ENCODE measurements at regions not wholly inside any gene's neighbourhood (a gene's known extent, or its start where the extent isn't known, plus 50 kb on each side); places are given as distances from the start of the nearest gene placed in this dataset.

GRCh38 chr3:137554242-137554641 is 209.9 kb upstream of the SOX14 start:
- DNase-seq (ENCODE audit: low read depth) = no peak
- no peak for TF ChIP-seq CTCF (IDR thresholded peaks at IDR 0.05; ENCODE audit: insufficient read depth, low read depth, low read length)
- H3K27me3 ChIP-seq (ENCODE audit: control insufficient read depth, insufficient read depth, low read length) = no peaks in the 10 kb centered on the region
- ChIA-PET CTCF (no interaction called here), POLR2A (no interaction called here)
- no peaks in the 10 kb centered on the region for H3K36me3 ChIP-seq (ENCODE audit: control insufficient read depth, insufficient read depth, low read length)
- H3K4me3 ChIP-seq (ENCODE audit: low read depth, low read length) = no peak overlapping the region

GRCh38 chr3:137568880-137569279 is 195.2 kb upstream of the SOX14 start:
- CTCF ChIA-PET = no interaction called here
- Histone ChIP-seq H3K36me3 (ENCODE audit: control insufficient read depth, insufficient read depth, low read length) (no peaks in the 10 kb centered on the region), H3K4me3 (ENCODE audit: low read depth, low read length) (no peak overlapping the region), H3K27me3 (ENCODE audit: control insufficient read depth, insufficient read depth, low read length) (no peaks in the 10 kb centered on the region)
- no peak for TF ChIP-seq CTCF (IDR thresholded peaks at IDR 0.05; ENCODE audit: insufficient read depth, low read depth, low read length)
- DNase-seq (ENCODE audit: low read depth) = no peak
- POLR2A ChIA-PET = no interaction called here

- ChIA-PET CTCF (no interaction called here), POLR2A (no interaction called here)
- DNase-seq (ENCODE audit: low read depth) = no peak
- Histone ChIP-seq H3K36me3 (ENCODE audit: control insufficient read depth, insufficient read depth, low read length) (no peaks in the 10 kb centered on the region), H3K27me3 (ENCODE audit: control insufficient read depth, insufficient read depth, low read length) (no peaks in the 10 kb centered on the region), H3K4me3 (ENCODE audit: low read depth, low read length) (no peak overlapping the region)
- TF ChIP-seq CTCF (IDR thresholded peaks at IDR 0.05; ENCODE audit: insufficient read depth, low read depth, low read length) = no peak
These were observed 191.2 kb upstream of the SOX14 start for GRCh38 chr3:137572931-137573330.

- ChIA-PET POLR2A (no interaction called here), CTCF (interaction anchor here (0.6 kb wide), 1 partner anchor 127 kb away, joined by 3 read pairs; no protein-coding TSS in a partner anchor)
- no peak for DNase-seq (ENCODE audit: low read depth)
- H3K36me3 ChIP-seq (ENCODE audit: control insufficient read depth, insufficient read depth, low read length) = no peaks in the 10 kb centered on the region
- no peaks in the 10 kb centered on the region for H3K27me3 ChIP-seq (ENCODE audit: control insufficient read depth, insufficient read depth, low read length)
- no peak for TF ChIP-seq CTCF (IDR thresholded peaks at IDR 0.05; ENCODE audit: insufficient read depth, low read depth, low read length)
- H3K4me3 ChIP-seq (ENCODE audit: low read depth, low read length) = no peak overlapping the region
These were observed 181.6 kb upstream of the SOX14 start for GRCh38 chr3:137582484-137582883.

GRCh38 chr3:137583256-137583655 is 180.9 kb upstream of the SOX14 start:
- POLR2A ChIA-PET = no interaction called here
- no peak overlapping the region for H3K4me3 ChIP-seq (ENCODE audit: low read depth, low read length)
- H3K36me3 ChIP-seq (ENCODE audit: control insufficient read depth, insufficient read depth, low read length) = no peaks in the 10 kb centered on the region
- DNase-seq (ENCODE audit: low read depth) = no peak
- H3K27me3 ChIP-seq (ENCODE audit: control insufficient read depth, insufficient read depth, low read length) = no peaks in the 10 kb centered on the region
- CTCF ChIA-PET = no interaction called here
- no peak for TF ChIP-seq CTCF (IDR thresholded peaks at IDR 0.05; ENCODE audit: insufficient read depth, low read depth, low read length)
